ENCODE measurements at regions not wholly inside any gene's neighbourhood (a gene's known extent, or its start where the extent isn't known, plus 50 kb on each side); places are given as distances from the start of the nearest gene placed in this dataset.

GRCh38 chr5:142447887-142448286 is 123.1 kb upstream of the SPRY4 start:
- no peak for TF ChIP-seq CTCF (conservative IDR thresholded peaks at IDR 0.05; ENCODE audit: low read length)

GRCh38 chr5:142446960-142447279 is 122.1 kb upstream of the SPRY4 start:
- DNase-seq (ENCODE audit: low read depth), result no peak
- no peak overlapping the region for H3K4me3 ChIP-seq (ENCODE audit: low read length)
- TF ChIP-seq CTCF (conservative IDR thresholded peaks at IDR 0.05; ENCODE audit: low read length), result no peak

More at GRCh38 chr5:142447887-142448286, 123.1 kb upstream of the SPRY4 start:
- no peak for DNase-seq (ENCODE audit: low read depth)
- H3K4me3 ChIP-seq (ENCODE audit: low read length), result no peak overlapping the region

GRCh38 chr5:142446131-142446959 is 121.5 kb upstream of the SPRY4 start:
- TF ChIP-seq CTCF (conservative IDR thresholded peaks at IDR 0.05; ENCODE audit: low read length), result no peak
- no peak overlapping the region for H3K4me3 ChIP-seq (ENCODE audit: low read length)
- peak; percentile 63 for DNase-seq (ENCODE audit: low read depth)

- H3K4me3 ChIP-seq (ENCODE audit: low read length), result no peak overlapping the region
- no peak for TF ChIP-seq CTCF (conservative IDR thresholded peaks at IDR 0.05; ENCODE audit: low read length)
- DNase-seq (ENCODE audit: low read depth), result no peak
Measured at GRCh38 chr5:142445266-142445665, 120.4 kb upstream of the SPRY4 start.

- TF ChIP-seq CTCF (conservative IDR thresholded peaks at IDR 0.05; ENCODE audit: low read length), result no peak
- no peak overlapping the region for H3K4me3 ChIP-seq (ENCODE audit: low read length)
- DNase-seq (ENCODE audit: low read depth), result no peak
Measured at GRCh38 chr5:142441616-142442015, 116.8 kb upstream of the SPRY4 start.

- no peak for TF ChIP-seq CTCF (conservative IDR thresholded peaks at IDR 0.05; ENCODE audit: low read length)
- H3K4me3 ChIP-seq (ENCODE audit: low read length), result no peak overlapping the region
- peak; percentile 59 for DNase-seq (ENCODE audit: low read depth)
Measured at GRCh38 chr5:142439207-142439860, 114.5 kb upstream of the SPRY4 start.

- DNase-seq (ENCODE audit: low read depth), result peak; percentile 62
- no peak overlapping the region for H3K4me3 ChIP-seq (ENCODE audit: low read length)
- no peak for TF ChIP-seq CTCF (conservative IDR thresholded peaks at IDR 0.05; ENCODE audit: low read length)
Measured at GRCh38 chr5:142438573-142438972, 113.8 kb upstream of the SPRY4 start.

Data from AG10803 (cell line).